AML-193 (cell line): ENCODE measurements at regions not wholly inside any gene's neighbourhood (a gene's known extent, or its start where the extent isn't known, plus 50 kb on each side); places are given as distances from the start of the nearest gene placed in this dataset.

Experiments
- DNase-seq, 2 experiments: peaks; one replicate each; lab custom pipeline; 2025; lab: John Stamatoyannopoulos, UW

DNA sequence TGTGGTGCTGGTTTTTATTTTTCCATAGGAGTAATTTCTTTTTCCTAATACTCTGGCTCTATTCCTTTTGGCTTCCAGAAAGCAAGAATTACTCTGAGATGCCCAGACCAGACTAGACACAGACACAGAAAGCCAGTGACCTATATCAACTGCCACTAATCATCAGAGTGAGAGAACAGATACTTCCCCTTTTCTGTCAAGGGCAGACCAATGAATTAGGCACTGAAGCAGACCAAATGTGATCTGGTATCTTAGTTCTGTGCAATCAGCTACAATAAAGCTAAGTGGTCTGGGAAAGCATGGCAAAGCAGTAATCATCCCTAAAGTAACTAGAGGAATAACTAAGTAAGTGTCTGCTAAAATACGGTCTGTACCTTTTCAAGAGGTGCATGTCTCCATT, 239.1 kb downstream of the ELAVL2 start:
- peak; percentile 0 to 5 for DNase-seq

- no peak for DNase-seq
Observed at GRCh38 chr9:23587433-23587832, 238.6 kb downstream of the ELAVL2 start.

GRCh38 chr9:23587903-23588302, 238.1 kb downstream of the ELAVL2 start:
- no peak for DNase-seq

- DNase-seq = peak in 1 of 2 experiments; percentile 4
Observed at GRCh38 chr9:23590276-23591000, 235.6 kb downstream of the ELAVL2 start.

DNA sequence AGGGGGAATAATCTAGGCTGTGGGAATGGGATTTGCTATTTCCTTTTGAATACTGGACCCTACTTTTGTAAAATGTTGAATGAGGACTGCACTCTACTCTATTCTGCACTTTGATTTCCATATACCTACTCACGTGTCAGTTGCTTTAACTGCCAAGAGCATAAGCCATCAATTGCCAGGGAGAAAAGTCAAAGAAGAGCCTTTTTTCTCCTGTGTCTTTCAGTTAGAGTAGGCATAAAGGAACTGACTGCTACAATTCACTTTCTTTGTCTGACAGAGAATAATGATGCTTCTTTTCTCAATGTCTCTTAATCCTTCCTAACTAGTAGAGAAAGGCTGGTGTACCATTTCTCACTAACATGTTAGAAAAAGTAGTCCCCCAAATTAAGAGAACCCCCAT, 231.6 kb downstream of the ELAVL2 start:
- no peak for DNase-seq

- no peak for DNase-seq
Observed at GRCh38 chr9:23596913-23597634, 229.0 kb downstream of the ELAVL2 start.

DNA sequence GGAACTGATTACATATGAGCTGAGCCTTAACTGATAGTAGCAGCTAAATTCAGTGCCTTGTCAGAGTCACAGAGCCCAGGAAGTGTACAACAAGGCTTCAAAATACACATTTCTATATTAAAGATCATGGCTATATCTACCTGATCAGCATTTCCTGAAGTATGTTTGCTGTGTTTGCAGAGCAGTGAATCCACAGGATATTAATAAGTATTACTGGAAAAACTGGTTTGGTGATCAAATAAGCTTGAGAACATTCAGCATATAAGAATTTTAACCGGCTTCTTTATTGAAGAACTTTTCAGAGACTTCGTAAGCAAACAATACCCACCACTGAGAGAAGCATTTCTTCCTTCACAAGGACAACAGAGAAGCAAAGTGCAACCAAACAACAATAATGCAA, 227.0 kb downstream of the ELAVL2 start:
- no peak for DNase-seq

DNA sequence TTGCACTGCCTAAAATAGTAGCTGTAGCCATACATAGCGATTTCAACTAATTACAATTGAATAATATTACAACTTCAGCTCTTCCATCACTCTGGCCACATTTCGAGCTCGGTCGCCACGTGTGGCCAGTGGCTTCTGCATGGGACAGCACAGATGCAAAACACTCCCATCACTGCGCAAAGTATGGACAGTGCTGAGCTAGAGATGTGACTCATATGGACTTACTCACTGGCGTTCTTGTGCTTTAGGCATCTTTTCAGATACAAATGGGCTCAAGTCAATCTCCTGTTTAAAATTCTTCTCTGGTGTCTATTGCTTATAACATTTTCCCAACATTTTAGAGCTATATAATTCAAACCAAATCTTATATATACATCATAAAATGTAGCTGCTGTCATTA, 222.7 kb downstream of the ELAVL2 start:
- no peak for DNase-seq

GRCh38 chr9:23606107-23606506, 219.9 kb downstream of the ELAVL2 start:
- no peak for DNase-seq

DNA sequence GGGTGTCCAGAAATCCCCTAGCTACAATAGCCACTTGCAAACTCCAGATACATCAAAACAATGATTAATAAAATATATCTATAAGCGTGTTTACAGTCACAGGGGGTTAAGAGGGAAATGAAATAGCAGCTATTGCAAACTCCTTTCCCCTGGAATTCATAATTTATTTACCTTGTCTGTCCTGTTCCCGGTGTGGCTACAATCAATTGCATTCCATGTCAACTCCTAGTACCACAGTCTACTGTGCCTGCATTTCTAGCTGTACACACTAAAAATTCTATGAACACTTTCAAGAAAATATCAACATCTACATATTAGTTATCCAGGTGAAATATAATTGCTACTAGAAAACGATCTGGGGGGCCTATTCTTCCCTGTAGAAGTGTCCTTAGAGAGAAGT, 217.6 kb downstream of the ELAVL2 start:
- no peak for DNase-seq

- no peak for DNase-seq
Observed at GRCh38 chr9:23611869-23612268, 214.2 kb downstream of the ELAVL2 start.

- DNase-seq = no peak
Observed at GRCh38 chr9:23615569-23615968, 210.5 kb downstream of the ELAVL2 start.

- DNase-seq = no peak
Observed at GRCh38 chr9:23621188-23621587, 204.9 kb downstream of the ELAVL2 start.

DNA sequence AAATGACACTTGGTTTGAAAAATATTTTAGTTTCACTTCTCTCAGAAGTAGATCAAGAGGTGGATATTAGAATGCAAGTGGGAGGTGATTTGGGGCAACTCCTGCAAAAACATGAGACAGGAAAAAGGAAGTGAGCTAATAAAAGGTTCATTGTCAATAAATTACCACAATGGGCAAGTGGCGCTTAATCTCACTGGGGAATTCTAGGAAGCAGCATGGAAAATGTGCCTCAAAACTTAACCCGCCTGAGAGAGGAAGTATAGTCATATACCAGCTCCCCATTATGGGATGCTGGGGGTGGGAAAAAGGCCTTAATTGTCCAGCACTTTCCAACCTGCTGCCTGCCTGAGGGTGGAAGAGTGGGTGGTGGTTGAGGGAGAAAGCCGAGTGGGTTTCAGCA, 204.1 kb downstream of the ELAVL2 start:
- DNase-seq = no peak

- no peak for DNase-seq
Observed at GRCh38 chr9:23622396-23622795, 203.6 kb downstream of the ELAVL2 start.

DNA sequence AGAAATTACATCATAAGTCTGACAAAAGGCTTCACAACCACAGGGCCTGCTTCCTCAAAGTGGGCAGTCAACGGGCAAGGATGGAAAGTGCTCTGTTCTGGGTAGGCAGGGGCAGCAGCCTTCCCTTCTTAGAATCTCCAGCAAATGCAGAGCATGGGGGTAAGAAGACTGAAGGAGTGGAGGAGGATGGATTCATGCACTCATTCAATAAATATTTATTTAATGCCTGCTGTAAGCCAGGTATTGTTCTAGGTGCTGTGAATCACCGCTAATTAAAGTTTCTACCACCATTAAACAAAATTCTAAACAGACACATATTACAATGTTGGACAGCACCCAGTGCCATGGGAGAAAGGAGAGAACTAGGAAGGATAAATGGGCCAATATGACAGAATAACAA, 195.6 kb downstream of the ELAVL2 start:
- DNase-seq = no peak

DNA sequence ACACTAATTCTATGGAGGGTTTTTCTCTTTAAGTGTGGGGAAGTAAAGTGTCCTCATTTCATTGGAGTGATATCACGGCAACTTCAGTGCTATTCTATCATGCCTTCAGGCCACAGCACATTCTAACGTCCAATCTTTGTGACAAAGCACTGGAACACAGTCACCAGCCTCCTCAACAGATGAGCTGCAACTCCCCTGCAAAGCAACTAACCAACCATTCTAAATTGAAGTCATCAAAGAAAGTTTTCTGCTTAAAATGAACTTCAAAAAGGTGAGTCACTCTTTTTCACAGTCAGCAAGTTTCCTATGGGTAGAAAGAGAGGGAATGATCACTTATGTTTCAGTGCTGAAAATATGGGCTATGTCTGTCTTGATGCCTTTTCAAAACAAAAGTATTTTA, 190.8 kb downstream of the ELAVL2 start:
- no peak for DNase-seq

GRCh38 chr9:23636199-23636598, 189.8 kb downstream of the ELAVL2 start:
- no peak for DNase-seq

GRCh38 chr9:23638011-23638410, 188.0 kb downstream of the ELAVL2 start:
- DNase-seq = no peak

GRCh38 chr9:23638837-23639426, 187.1 kb downstream of the ELAVL2 start:
- no peak for DNase-seq
